NCI-H446 treated with DMSO at 0.1 percent for 48 hours (cell line): ENCODE measurements at regions not wholly inside any gene's neighbourhood (a gene's known extent, or its start where the extent isn't known, plus 50 kb on each side); places are given as distances from the start of the nearest gene placed in this dataset.

ENCODE experiments used
- DNase-seq: peaks from one replicate; lab custom pipeline; 2025; lab: John Stamatoyannopoulos, UW

GRCh38 chr16:51391798-51392511 is 240.9 kb upstream of the SALL1 start:
- DNase-seq, result no peak

- DNase-seq, result no peak
Observed at GRCh38 chr16:51390877-51391276, 239.8 kb upstream of the SALL1 start.

- no peak for DNase-seq
Observed at GRCh38 chr16:51389881-51390280, 238.8 kb upstream of the SALL1 start.

GRCh38 chr16:51388516-51388951 is 237.5 kb upstream of the SALL1 start:
- DNase-seq, result no peak

- DNase-seq, result no peak
Observed at GRCh38 chr16:51383909-51384308, 232.8 kb upstream of the SALL1 start.

GRCh38 chr16:51382940-51383339 is 231.9 kb upstream of the SALL1 start:
- DNase-seq, result no peak

GRCh38 chr16:51382211-51382610 is 231.1 kb upstream of the SALL1 start:
- DNase-seq, result no peak

- no peak for DNase-seq
Observed at GRCh38 chr16:51376080-51376479, 225.0 kb upstream of the SALL1 start.

- DNase-seq, result no peak
Observed at GRCh38 chr16:51374790-51375189, 223.7 kb upstream of the SALL1 start.

GRCh38 chr16:51374346-51374745 is 223.3 kb upstream of the SALL1 start:
- DNase-seq, result no peak

- DNase-seq, result no peak
Observed at GRCh38 chr16:51365715-51366114, 214.6 kb upstream of the SALL1 start.

- no peak for DNase-seq
Observed at GRCh38 chr16:51359141-51359955, 208.3 kb upstream of the SALL1 start.

- DNase-seq, result no peak
Observed at GRCh38 chr16:51357839-51358238, 206.8 kb upstream of the SALL1 start.

GRCh38 chr16:51355875-51356274 is 204.8 kb upstream of the SALL1 start:
- DNase-seq, result no peak

GRCh38 chr16:51355195-51355594 is 204.1 kb upstream of the SALL1 start:
- DNase-seq, result no peak

GRCh38 chr16:51353055-51353454 is 202.0 kb upstream of the SALL1 start:
- DNase-seq, result no peak

- no peak for DNase-seq
Observed at GRCh38 chr16:51349626-51350025, 198.6 kb upstream of the SALL1 start.

GRCh38 chr16:51343411-51343810 is 192.3 kb upstream of the SALL1 start:
- DNase-seq, result no peak

- DNase-seq, result no peak
Observed at GRCh38 chr16:51341204-51341603, 190.1 kb upstream of the SALL1 start.

- no peak for DNase-seq
Observed at GRCh38 chr16:51337662-51338061, 186.6 kb upstream of the SALL1 start.

- DNase-seq, result no peak
Observed at GRCh38 chr16:51328733-51329132, 177.7 kb upstream of the SALL1 start.

- DNase-seq, result no peak
Observed at GRCh38 chr16:51327001-51327400, 175.9 kb upstream of the SALL1 start.

GRCh38 chr16:51326131-51326856 is 175.2 kb upstream of the SALL1 start:
- DNase-seq, result no peak
